GM21717 (cell line): ENCODE measurements at regions not wholly inside any gene's neighbourhood (a gene's known extent, or its start where the extent isn't known, plus 50 kb on each side); places are given as distances from the start of the nearest gene placed in this dataset.

Experiments
- ATAC-seq: cut with Tn5 transposase; IDR thresholded peaks from one replicate; pipeline ENCODE4 v1.9.1; 2021; ENCODE audit warnings: mild to moderate bottlenecking, moderate library complexity; ENCODE audit not compliant: unreplicated experiment

- ATAC-seq: no peak
Measured at GRCh38 chr5:168168978-168169698, 122.3 kb upstream of the WWC1 start.

GRCh38 chr5:168169791-168170190, 121.7 kb upstream of the WWC1 start:
- no peak for ATAC-seq

GRCh38 chr5:168171901-168172759, 119.3 kb upstream of the WWC1 start:
- ATAC-seq: no peak

- no peak for ATAC-seq
Measured at GRCh38 chr5:168172760-168173223, 118.7 kb upstream of the WWC1 start.

- ATAC-seq: peak; percentile 76
Measured at GRCh38 chr5:168174376-168174775, 117.1 kb upstream of the WWC1 start.

GRCh38 chr5:168176251-168176650, 115.2 kb upstream of the WWC1 start:
- no peak for ATAC-seq

- ATAC-seq: no peak
Measured at GRCh38 chr5:168176941-168177340, 114.5 kb upstream of the WWC1 start.

- ATAC-seq: no peak
Measured at GRCh38 chr5:168177831-168178450, 113.5 kb upstream of the WWC1 start.

GRCh38 chr5:168179192-168179593, 112.3 kb upstream of the WWC1 start:
- ATAC-seq: no peak

GRCh38 chr5:168182269-168182668, 109.2 kb upstream of the WWC1 start:
- ATAC-seq: no peak

GRCh38 chr5:168184103-168184502, 107.3 kb upstream of the WWC1 start:
- ATAC-seq: no peak

- ATAC-seq: no peak
Measured at GRCh38 chr5:168186289-168187074, 105.0 kb upstream of the WWC1 start.

- ATAC-seq: no peak
Measured at GRCh38 chr5:168187614-168188013, 103.8 kb upstream of the WWC1 start.

- ATAC-seq: no peak
Measured at GRCh38 chr5:168188182-168188581, 103.3 kb upstream of the WWC1 start.

- ATAC-seq: no peak
Measured at GRCh38 chr5:168192120-168192519, 99.3 kb upstream of the WWC1 start.

- ATAC-seq: no peak
Measured at GRCh38 chr5:168193493-168194250, 97.8 kb upstream of the WWC1 start.

- no peak for ATAC-seq
Measured at GRCh38 chr5:168195110-168195509, 96.3 kb upstream of the WWC1 start.

GRCh38 chr5:168198359-168198758, 93.1 kb upstream of the WWC1 start:
- ATAC-seq: no peak

- ATAC-seq: no peak
Measured at GRCh38 chr5:168202996-168203395, 88.4 kb upstream of the WWC1 start.

GRCh38 chr5:168204165-168204564, 87.3 kb upstream of the WWC1 start:
- ATAC-seq: no peak
